Cortex of kidney (tissue), 1 donor: ENCODE measurements at regions not wholly inside any gene's neighbourhood (a gene's known extent, or its start where the extent isn't known, plus 50 kb on each side); places are given as distances from the start of the nearest gene placed in this dataset.

Experiments used
- DNase-seq: peaks from one replicate; lab custom pipeline; 2025; lab: John Stamatoyannopoulos, UW

- no peak for DNase-seq
Observed at GRCh38 chr12:124443931-124444712, 123.3 kb downstream of the NCOR2 start.

DNA sequence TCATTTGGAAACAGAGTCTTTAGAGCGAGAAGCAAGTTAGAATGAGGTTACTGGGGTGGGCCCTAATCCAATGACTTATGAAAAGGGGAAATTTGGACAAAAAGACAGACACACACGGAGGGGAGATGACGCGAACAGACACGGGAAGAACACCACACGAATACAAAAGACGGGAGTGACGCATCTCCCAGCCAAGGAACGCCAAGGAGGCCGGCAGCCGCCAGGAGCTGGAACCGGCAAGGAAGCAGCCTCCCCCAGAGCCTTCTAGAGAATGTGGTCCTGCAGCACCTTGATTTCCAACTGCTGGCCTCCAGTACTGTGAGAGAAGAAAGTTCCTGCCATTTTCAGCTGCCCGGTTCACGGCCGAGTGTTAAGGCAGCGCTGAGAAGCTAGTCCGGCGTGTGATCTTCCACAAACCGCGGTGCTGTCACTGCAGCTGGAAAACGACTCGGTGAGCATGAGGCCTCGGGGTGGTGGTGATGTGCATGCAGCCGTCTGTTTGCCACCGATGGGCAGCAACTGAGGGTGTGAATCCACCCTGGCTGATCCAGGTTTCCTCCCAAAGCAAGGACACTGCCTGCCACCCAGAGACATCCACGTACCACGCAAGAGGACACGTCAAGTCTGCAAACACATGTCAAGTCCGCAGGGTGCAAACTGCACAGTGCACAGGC is 124.5 kb downstream of the NCOR2 start:
- no peak for DNase-seq

DNA sequence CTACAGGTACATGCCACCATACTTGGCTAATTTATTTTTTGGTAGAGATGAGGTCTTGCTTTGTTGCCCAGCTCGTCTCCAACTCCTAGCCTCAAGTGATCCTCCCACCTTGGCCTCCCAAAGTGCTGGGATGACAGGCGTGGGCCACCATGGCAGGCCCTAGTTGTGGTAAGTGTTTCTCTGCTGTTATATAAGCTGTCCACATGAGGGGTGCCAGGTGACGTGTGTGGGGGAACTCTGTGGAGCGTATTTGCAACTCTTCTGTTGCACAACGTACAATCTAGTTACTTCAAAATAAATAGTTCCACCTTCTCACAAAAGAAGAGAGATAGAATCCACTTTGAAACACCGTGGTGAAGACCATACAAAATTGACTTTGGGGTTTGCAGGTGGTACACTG is 125.1 kb downstream of the NCOR2 start:
- DNase-seq = no peak

DNA sequence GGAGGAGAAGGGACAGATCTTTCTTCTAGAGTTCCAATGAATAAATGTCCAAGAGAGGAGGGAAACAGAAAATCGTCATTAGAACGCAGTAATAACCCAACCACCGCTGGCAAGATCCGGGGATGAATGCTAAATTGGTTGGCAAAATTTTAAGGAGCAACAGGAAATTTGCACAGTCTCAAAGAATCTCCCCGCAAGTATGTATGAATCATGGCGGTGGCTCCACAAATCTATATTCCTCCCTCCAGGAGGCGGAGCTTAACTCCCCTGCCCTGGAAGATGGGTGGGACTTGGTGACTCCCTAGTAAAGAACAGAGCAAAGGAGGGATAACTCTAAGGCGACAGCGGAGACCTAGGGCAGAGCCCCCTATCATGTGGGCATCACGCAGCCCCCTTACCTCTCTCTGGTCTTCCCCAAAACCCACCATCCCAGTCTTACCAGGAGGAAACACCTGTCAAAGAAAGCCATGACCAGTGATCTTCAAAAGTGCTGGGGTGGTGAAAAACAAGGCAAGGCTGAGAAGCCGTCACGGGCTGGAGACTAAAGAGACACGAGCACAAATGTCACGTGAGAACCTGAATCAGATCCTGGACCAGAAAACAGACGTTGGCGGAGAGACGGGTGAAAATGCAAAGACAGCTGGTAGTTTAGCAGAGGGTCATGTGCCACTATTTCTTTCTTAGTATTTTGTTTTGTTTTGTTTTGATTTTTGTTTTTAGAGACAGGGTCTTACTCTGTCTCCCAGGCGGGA is 125.8 kb downstream of the NCOR2 start:
- DNase-seq = no peak

- no peak for DNase-seq
Observed at GRCh38 chr12:124440841-124441381, 126.5 kb downstream of the NCOR2 start.

DNA sequence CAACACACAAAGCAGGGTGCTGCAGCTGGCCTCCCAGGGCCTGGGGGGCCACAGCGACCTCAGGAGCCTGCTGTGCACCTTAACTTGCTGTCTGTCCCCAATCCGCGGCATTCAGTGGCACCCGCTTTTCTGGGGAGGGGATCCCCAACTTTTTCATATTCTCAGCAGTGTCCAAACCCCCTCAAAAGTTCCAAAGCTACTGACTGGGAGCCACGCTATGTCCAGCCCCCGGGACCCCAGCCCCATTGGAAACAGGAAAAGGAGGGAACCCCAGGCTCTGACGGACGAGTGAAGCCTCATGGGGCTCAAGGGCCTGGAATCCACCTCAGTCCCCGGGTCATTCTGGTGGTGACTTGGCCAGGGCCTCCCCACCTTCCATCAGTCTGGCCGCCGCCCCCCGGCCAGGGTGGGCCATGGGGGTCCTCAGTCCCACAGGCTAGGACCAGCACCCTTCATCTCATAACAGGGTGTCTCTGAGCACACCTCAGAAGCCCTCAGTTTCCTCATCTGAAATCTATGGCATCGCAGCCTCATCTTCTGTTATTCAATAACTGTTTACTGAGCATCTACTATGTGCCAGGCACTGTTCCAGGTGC is 127.3 kb downstream of the NCOR2 start:
- no peak for DNase-seq

DNA sequence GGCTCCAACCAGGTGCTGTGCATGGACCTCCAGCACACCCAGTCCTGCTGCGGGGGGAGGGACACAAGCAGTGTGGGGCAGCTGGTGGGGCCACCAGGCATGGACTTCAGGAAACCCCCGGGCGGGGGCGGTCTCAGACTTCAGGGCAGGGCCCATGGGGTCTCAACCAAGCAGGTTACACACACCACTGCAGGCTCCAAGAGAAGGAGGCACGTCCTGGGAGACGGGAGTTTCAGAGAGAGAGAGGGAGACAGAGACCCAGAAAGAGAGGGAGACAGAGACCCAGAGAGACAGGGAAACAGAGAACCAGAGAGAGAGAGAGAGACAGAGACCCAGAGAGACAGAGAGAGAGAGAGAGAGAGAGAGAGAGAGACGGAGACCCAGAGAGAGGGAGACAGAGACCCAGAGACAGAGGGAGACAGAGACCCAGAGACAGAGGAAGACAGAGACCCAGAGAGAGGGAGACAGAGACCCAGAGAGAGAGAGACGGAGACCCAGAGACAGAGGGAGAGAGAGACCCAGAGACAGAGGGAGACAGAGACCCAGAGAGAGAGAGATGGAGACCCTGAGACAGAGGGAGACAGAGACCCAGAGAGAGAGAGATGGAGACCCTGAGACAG is 128.9 kb downstream of the NCOR2 start:
- no peak for DNase-seq

DNA sequence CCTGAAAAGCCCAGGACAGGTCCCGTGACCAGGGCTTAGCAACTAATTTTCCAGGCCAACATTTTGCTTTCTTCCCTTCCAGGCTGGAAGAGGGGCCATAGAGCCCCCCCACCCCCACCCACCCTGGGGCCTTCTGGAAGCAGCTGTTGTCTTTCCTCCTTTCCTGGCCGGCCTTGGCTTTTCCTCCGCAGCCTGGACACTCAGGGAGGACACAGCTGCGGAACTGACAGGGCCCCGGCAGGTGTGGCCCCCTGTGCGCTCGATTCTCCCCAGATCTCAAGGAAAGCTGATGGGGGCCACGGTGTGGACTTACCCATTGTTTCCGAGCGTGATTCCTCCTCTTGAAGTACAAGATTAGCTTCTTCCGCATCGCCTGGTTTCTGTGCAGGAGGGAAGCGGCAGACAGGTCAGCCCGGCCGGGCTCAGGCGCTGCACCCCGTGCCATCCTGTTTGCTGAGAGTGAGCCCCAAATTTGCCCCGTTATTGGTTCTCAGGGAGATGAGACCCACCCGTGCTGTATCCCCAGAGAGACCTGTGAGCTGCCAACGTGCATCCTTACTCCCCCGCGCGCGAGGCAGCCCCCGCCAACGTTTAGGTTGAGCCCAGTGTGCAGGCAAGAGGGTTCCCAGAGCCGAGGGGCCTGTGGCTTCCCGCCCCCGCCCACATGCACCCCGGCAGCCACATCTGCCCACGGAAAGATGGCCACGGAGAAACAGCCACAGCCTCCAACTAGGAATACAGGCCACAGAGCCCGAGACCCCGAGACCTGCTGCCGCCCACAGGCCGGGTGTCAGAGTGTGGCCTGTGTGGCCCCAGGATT is 129.6 kb downstream of the NCOR2 start:
- no peak for DNase-seq

- DNase-seq = no peak
Observed at GRCh38 chr12:124437121-124437520, 130.3 kb downstream of the NCOR2 start.

DNA sequence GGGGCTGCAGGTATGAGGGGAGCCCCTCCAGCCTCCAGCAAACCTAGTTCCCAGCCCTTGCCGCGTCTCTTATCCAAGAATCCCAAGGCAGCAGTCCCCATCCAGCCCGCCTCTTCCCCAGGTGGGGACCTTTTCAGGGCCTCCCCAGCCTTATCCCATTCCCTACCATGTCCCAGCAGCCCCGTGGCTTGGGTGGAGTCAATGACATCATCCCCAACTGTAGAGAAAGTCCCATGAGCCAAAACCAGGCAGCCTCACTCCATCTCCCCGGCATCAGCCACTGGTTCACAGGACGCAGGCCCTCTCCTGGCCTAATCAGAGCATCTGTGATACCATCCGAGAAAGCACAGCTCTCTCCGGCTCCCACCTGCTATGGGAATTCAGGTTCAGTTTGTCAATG is 131.0 kb downstream of the NCOR2 start:
- DNase-seq = no peak

DNA sequence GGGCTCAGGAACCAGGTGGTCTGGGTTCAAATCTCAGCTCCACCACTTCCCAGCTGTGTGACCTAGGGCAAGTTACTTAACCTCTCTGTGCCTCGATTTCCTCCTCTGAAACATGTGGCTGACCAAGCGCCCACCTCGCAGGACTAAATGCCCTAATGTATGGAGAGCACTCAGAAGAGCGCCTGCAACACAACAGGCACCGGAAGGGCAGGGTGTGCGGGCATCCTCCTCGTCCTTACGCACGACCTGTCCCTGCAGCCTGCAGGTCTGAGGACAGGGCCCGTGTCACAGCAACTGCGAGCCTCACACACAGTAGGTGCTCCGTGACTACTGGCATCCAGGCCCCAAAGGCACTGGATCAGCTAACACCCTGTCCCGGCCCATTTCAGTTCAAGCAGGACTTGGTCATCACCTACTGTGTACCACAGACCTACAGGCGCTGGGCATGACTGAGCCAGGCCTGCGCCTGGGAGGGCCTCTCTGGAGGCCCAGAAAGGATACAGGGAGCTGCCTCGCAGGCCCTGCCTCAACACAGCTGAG is 131.5 kb downstream of the NCOR2 start:
- DNase-seq = no peak

DNA sequence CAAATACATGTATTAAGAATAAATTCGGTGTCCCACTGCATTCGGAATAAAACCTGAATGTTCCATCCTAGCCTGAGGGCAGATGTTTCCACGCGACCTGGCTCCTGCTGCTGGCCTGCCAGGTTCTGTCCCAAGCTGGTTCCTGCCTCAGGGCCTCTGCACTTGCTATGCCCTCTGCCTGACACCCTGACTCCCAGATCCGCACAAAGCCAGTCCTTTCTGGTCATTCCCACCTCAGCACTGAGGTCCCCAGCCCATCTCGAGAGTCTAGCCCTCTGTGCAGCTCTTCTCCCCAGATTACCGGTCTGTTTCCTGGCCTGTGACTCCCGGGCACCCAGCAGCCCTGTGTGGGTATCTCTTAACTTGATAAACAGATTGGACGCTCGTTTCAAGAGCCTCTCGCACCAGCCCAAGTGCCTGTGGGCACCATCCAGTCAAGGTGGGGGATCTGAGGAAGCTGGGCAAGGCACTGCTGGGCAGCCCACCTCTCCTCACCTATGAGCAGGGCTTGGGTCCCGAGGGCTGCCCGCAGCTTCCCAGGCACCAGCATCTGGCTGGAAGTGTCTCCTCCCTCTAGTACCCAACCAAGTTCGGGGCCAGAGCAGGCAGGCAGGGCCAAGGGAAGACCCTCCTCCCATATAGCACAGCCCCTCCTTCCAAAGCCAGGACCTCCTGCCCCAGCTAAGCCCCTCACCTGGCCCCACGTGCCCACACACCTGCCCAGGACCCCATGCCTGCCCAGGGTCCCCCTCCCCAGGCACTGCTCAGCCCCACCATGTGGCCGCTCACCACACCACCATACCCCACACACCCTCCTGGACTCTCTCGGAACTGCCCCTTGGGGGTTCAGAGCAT is 132.2 kb downstream of the NCOR2 start:
- DNase-seq = no peak

DNA sequence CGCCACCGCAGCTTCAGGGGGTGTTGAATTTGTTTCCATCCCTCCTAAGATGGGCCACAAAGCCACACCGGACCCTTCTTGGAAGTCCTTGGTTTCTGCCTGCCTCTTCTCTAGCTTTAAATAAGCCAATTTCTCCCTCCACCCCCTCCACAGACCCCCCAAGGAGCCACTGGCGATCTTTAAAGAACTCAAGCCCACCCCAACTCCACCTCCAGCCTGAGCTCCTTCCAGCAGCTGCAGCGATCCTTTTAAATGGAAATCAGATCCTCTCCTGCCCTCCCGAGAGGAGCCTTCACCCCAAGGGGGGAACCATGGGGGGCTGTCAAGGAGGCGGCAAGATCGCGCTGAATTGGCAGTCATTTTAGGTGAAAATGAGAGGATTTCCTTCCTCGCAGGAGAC is 133.1 kb downstream of the NCOR2 start:
- no peak for DNase-seq

GRCh38 chr12:124433879-124434278 is 133.5 kb downstream of the NCOR2 start:
- no peak for DNase-seq

- no peak for DNase-seq
Observed at GRCh38 chr12:124433147-124433874, 134.1 kb downstream of the NCOR2 start.

- no peak for DNase-seq
Observed at GRCh38 chr12:124432376-124432775, 135.0 kb downstream of the NCOR2 start.

- DNase-seq = no peak
Observed at GRCh38 chr12:124431971-124432370, 135.4 kb downstream of the NCOR2 start.

GRCh38 chr12:124430491-124430890 is 135.6 kb downstream of the RFLNA start:
- DNase-seq = no peak

GRCh38 chr12:124429535-124429934 is 134.6 kb downstream of the RFLNA start:
- DNase-seq = no peak
